ENCODE measurements at regions not wholly inside any gene's neighbourhood (a gene's known extent, or its start where the extent isn't known, plus 50 kb on each side); places are given as distances from the start of the nearest gene placed in this dataset.

DNA sequence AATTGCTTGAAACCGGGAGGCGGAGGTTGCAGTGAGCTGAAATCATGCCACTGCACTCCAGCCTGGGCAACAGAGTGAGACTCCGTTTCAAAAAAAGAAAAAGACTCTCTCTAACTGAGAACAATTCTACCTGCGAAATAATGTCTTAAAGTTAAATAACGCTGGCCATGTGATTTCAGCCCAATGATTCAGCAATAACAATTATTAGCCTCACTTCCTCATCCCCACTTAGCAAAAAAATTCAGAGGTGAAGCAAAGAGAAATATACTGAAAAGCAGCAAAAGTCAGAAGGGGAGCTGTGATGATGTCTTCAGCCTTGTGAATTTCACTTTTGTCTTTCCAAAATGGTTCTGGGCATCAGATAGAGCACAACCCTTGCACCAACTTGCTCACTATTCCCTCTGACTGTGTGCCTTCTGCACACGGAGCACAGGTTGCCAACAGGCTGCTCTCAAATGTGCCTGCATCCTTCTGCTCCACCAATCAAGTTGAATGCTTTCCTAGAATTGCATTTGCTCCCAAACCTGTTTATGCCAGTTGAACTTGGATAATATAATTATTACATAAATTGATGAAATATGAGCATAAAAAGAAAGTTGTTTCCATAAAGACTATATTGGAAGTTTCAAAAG, 79.8 kb upstream of the IPO9 start:
- no peak for DNase-seq (ENCODE audit: low spot score)

DNA sequence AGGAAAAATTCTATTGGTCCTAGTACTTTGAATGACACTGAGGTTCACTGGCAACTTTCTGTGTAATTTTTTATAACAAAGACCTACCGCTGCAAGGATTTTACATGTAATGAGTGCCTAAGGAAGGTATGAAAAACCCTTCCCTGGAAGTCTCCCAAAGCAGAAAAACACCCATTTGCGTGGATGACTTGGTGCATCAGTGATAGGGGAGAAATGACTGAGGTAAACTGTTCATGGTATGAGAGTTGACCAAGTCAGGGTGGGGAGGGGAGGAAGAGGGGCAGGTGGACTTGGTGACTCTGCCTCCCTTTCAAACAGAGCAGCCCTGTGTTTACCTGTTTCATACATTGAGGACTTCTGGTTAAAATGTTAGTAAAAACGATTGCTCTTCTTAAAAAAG, 78.8 kb upstream of the IPO9 start:
- DNase-seq (ENCODE audit: low spot score), result no peak

DNA sequence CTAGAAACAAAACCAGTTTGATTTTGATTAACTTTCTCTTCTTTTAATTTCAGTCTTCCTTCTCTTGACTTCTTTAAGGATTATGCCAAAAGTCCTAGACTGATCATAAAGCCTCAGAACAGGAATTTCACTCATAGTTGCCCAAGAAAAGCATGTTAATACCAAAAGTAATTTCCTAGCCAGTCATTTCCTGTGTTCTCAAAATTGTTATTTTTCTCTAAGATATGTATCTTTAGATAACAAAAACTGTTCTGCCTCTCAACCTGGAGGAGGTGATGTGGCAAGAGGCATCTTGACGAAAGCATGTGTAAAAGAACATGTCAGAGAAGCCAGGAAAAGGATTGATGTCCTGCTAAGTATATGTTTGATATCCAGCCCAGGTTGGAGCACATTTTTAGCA, 78.0 kb upstream of the IPO9 start:
- no peak for DNase-seq (ENCODE audit: low spot score)

DNA sequence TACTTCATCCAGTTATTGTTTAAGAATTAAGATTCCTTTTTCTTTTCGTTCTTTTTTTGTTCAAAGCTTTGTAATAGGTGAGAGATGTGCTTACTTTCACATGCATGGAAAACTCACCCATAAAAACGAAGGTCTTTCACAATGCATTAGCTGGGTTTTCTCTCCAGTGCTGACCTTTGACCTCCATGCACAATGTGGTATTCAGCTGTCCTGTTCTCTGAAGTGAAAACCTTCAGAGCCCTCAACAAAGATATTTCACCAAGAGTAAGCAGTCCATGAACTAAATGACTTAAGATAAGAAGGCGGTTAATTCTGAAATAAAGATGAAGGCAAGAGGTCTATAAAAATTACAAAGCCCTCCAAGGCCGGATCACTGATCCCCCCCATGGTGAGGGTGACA, 77.1 kb upstream of the IPO9 start:
- no peak for DNase-seq (ENCODE audit: low spot score)

DNA sequence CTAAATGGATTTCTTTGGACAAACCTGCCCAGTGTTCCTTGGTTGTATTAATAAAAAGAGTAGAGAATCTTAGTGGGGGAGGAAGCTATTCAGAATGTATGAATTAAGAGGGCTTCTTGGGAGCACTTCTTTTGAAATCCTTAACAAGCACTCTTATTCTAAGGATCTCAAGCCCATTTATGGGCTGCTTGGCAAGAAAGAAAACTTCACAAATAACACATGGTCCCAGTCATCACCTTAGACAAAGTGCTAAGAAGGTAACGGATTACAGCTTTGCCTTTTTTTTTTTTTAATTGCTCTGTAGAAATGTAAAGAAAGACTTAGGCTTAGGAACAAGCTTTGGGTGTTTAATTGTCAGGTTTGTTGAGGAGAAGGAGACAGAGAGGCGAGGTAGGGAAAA, 76.6 kb upstream of the IPO9 start:
- DNase-seq (ENCODE audit: low spot score), result no peak

DNA sequence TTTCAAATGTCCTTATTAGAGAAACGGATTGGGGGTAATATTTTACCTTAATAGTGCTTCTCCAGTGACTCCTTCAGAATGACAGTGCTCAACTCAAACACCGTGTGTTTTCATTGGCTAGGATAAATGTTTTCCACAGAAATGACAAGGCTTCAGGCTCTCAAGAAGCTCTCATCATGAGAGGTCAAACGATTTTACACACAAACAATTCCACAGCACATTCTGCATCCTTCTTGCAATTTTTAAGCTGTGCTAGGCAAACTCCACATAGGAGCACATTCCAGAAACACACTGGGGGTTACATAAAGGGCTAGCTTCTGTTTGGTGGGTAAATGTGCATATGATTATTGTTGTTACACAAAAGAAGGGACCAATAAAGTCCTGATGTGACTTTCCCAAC, 75.5 kb upstream of the IPO9 start:
- no peak for DNase-seq (ENCODE audit: low spot score)

DNA sequence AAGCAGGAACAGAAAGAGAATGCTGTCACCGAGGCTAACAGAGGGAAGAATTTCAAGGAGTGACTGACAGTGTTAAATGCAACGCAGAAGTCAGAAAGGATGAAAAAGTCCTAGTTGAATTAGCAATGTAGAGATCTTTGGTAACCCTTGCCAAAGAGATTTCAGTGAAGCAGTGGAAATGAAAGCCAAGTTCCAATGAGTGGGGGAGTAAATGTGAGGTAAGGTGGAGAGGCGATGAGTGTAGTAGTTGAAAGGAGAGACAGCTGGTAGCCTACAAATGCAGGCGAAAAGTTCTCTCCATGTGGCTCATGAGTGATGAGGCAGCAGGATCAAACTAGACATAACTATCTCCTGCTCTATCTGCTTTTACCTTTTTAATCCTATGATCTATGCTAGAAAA, 74.6 kb upstream of the IPO9 start:
- no peak for DNase-seq (ENCODE audit: low spot score)

DNA sequence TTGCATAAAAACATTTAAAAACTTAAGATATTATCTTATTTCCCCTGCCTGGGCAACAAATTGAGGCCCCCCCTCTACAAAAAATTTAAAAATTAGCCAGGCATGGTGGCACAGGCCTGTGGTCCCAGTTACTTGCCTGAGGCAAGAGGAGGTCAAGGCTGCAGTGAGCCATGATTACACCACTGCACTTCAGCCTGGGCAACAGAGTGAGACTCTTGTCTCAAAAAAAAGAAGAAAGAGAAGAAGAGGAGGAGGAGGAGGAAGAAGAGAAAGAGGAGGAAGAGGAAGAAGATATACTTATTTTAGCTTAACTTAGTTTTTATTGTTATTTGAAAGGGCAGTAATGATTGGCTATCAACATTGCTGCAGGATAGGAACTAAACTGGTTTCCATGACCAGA, 73.8 kb upstream of the IPO9 start:
- DNase-seq (ENCODE audit: low spot score), result no peak

DNA sequence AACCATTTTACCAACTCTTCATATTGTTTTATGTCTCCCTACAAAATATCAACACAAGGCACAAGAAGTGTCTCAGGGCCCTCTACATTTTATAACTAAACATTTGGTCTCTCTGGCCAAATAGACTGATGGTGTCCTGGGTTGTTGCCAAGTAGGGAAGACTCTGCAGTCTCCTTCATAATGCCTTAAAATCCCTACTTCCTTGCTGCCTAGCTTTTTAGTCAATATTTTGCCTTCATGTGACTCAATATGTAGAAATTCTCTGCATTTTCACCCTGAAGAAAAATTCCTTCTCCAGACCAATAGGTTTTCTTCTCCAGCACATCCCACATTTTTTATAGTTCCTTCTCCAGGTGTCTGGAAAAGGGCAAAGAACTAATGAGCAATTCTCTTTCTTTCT, 72.6 kb upstream of the IPO9 start:
- no peak for DNase-seq (ENCODE audit: low spot score)

DNA sequence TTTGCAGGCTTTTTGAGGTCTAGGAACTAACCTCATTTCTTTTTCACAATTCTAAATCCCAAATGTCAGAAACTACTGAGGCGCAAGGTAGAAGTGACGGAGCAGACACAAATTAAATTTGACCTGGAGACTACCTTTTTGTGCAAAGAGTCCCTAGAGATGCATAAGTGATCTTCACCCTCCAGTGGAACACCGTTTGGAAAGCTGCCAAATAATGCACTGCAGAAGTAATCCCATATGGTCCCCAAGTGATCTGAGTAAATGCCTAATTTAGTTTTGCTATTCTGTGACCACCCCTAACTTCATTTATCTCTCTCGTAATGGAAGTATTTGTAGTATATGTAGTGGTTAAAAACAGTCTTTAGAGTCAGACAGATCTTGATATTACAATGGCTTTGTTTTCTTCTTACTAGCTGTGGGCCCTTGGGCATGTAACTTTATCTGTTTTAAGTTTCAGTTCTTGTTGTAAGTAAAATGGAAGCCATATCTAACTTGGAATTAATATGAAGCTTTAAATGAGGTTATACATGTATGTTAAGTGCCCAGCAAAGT, 70.4 kb upstream of the IPO9 start:
- DNase-seq (ENCODE audit: low spot score), result no peak

DNA sequence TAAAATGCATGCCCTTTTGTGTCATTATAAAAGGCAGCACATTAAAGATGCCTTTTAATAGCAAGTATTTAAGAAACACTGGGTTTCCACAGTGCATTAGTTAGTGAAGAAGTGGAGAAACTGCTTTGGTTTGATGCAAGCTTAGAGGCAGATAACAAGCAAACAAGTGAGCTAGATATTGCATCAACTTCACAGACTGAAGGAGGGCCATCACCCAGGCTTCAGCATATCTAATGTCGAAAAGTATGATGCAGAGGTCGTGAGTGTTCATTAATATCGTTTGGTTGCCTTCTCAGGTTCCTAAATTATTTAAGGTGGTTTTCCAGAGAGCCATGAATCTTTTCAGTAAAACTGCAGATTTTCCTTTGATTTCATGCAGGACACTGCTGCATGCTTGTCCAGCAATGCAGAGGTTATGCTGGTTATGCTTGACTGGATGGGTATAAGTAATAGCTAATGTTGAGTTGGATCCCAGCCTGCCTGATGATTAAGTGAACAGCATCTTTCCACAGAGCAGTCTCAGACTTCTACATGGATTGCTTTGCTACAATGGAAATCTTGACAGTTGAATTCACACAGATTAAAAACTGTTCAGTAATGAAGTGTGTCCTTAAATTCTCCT, 69.7 kb upstream of the IPO9 start:
- DNase-seq (ENCODE audit: low spot score), result no peak

DNA sequence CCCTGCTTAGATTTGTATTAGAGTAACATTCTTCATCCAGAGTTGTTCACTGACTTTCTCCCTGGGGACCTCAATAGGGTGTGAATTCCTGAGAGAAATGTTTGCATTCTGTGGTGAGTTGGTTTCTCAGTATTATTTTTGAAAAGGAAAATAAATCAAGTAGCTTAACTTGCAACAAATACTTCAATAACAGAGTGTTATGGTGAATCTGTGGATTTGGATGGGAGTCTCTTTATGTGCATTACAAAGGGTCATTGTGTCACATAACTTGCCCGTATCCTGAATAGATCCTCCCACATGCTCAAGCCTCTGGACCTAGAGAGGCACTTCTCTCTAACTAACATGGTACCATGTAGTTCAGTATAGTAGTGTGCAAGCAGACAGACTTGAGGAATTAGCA, 68.4 kb upstream of the IPO9 start:
- no peak for DNase-seq (ENCODE audit: low spot score)

DNA sequence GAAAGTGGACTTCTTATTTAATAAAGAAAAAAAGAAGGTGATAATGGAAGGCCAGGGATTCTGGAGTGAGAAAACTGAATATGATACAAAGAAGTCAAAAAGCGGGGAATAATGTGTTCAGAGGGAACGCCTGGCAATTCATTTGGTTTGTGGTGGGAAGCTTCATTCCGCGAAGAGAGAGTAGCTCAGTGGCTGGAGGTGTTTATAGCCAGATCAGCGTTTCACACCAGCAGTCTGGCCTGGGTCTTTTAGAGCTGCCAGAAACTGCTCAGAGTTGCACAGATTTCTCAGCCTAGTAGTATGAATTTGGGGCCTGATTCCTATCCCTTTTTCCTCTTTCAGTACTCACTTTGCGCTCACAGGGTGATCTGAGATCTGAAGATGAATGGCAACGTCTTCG, 67.8 kb upstream of the IPO9 start:
- no peak for DNase-seq (ENCODE audit: low spot score)

DNA sequence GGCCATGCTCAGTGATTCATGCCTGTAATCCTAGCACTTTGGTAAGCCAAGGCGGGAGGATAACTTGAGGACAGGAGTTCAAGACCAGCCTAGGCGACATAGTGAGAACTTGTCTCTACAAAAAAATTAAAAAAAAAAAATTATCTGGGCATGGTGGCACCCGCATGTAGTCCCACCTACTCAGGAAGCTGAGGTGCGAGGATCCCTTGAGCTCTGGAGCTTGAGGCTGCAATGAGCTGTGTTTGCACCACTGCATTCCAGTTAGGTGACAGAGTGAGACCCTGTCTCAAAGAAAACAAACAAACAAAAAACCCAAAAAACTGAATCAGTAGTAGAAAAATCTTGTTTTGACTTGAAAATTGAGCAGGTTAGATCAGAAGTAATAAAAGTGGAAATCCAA, 67.1 kb upstream of the IPO9 start:
- no peak for DNase-seq (ENCODE audit: low spot score)

DNA sequence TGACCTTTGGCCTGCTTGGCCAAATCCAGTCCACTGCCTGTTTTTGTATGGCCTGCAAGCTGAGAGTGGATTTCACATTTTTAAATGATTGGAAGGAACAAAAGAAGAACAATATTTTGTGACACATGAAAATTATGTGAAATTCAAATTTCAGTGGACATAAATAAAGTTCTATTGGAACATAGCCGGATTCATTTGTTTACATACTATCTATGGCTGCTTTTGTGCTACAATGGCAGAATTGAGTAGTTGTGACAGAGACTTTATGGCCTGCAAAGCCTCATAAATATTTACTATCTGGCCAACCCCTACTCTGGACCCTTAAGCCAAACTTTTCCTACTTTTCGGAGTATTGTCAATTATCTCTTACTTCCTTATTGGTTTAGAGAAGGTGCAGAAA, 66.6 kb upstream of the IPO9 start:
- no peak for DNase-seq (ENCODE audit: low spot score)

DNA sequence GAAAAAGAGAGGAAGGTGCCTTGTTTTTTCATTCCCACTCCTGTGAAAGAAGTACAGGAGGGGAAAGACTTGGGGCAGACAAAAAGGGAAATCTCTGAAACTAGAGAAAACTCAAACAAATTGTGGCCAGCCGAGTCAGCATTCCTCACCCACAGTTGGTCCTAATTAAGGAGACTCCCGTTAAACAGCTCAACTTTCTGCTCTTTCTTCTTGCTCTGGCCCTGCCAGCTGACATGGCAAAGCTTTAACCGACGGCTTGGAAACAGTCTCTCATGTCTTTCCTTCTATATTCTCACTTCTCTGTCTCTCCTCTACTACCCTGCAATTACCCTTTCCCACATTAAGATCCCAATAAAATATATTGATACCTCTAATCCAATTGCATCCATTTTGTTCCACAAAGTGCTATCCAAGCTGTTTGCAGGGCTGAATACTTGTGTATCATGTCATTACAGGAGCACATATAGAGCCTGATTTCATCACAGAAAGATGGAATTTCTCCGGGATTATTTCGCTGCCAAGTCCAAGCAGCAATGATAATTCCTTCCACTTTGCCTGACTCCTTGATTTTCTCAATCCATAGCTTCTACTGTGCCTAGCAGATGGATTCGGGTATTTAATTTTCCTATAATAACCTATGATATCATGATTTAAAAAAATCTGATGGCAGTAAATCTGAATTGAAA, 65.4 kb upstream of the IPO9 start:
- no peak for DNase-seq (ENCODE audit: low spot score)

DNA sequence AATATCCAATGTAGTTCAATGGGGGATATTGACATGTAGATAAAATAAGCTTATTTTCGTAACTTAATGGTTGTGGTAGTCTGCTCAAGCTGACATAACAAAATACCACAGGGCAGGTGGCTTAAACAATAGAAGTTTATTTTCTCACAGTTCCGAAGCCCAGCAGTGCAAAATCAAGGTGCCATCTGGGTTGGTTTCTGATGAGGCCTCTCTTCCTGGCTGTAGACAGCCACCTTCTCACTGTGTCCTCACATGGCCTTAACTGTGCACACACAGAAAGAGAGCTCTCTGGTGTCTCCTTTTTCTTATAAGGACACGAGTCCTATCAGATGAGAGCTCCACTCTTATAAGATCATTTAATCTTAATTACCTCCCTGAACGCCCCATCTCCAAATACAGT, 64.8 kb upstream of the IPO9 start:
- no peak for DNase-seq (ENCODE audit: low spot score)

DNA sequence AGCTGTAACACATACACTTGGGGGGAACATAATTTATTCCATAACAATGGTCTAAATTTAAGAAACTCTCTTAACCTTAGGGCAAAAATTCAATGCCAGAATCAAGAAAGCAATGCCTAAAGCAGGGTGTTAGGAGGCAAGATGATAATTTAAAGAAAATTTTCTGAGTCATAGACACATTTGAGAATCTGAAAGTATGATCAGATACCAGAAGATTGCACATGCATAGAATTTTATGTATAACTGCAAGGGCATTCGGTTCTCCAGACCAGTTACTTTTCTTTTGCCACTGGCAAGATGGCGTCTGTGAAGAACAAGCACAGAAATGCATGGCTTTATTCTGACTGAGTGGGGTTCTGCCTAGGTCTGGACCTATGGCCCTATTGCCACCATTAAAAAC, 64.4 kb upstream of the IPO9 start:
- no peak for DNase-seq (ENCODE audit: low spot score)

DNA sequence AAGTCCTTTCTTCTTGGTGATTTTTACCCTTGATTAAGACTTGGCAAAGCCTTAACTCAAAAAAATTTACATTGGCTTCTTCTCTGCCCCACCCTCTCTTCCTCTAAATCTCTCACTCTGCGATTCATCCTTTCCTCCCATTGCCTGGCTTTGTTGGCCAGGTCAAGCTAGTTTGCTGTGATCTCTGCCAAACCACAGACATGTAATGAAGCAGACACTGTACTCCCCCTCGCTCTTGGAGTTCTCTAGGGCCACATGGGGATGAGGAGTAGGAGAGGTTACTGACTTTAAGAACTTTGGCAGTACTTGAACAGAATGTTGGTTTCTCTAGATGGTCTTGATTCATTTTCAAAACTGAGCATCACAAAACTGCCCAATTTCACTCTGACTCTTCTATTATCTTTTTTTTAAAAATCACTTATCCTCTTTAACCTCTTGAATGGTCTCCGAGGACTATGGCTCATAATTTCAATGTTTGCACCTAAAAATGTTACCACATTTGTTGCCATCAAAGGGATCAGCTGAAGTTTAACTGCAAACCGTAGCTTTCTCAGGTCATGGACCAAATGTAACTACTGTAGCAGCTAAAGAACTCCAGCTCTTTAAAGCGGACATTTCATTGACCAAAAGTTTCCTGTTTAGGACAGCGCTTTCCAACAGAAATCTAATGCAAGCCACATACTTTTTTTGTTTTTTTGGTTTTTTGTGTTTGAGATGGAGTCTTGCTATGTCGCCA, 62.7 kb upstream of the IPO9 start:
- DNase-seq (ENCODE audit: low spot score), result peak; percentile 73

DNA sequence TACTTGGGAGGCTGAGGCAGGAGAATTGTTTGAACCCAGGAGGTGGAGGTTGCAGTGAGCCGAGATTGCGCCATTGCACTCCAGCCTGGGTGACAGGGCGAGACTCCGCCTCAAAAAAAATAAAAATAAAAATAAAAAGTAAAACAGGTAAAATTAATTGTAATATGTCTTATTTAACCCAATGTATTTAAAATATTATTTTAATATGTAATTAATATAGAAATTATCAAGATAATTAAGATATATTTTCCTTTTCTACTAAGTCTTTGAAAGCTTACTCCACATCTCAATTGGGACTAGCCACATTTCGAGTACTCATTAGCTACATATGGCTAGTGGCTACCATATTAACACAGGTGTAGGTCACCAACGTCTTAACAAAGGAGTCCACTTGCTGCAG, 61.6 kb upstream of the IPO9 start:
- no peak for DNase-seq (ENCODE audit: low spot score)

DNA sequence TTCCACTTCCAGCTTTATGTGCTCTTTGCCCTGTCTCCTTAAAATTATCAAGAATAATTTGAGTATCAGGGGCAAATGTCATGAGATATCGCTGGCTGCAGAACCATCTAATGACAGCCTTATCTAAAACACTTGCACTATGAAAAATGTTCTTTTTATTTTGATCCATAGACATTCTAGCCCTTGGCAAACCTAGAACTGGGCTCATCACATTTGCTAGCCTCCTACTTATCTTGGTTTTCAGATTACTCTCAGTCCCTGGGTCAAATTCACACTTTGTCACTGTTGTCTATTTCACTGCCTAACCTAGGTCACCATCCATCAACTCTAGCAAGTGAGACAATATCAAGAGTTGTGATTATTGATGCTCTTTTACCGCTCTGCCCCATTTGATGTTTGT, 59.9 kb upstream of the IPO9 start:
- no peak for DNase-seq (ENCODE audit: low spot score)

DNA sequence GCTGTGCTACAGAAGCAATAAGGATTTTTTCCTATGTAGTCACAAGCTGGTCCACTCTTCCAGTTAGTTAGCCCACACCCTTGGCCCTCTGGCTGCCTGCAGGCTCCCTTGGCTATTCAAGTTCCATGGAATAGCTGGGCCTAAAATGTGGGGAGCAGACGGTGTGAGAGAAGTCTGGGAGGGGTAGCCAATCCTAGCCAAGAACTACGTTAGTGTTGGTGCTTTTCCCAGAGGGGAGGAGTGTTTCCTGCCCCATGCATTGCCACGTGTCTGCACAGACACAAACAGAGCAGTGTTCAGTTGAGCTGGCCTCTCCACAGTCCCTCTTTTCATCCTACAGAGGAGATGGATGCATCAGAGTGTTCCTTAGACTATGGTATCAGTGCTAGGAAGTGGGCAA, 59.0 kb upstream of the IPO9 start:
- DNase-seq (ENCODE audit: low spot score), result no peak

DNA sequence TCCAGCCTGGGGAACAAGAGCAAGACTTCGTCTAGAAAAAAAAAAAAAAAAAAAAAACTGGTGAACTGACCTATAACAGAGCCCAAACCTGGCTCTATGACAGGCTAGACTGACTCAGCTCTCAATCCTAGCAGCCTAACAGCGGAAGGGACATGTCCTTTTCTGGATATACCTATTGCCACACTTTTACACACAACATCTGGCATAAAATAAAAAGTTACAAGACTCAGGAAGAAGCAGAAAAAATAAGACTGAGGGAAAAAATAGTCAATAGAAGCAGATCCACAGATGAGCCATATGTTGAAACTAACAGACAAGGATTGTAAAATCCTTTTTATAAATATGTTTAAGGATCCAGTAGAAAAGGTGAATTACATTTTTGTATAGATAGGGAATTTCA, 57.5 kb upstream of the IPO9 start:
- DNase-seq (ENCODE audit: low spot score), result no peak
